ENCODE measurements at regions not wholly inside any gene's neighbourhood (a gene's known extent, or its start where the extent isn't known, plus 50 kb on each side); places are given as distances from the start of the nearest gene placed in this dataset.

DNA sequence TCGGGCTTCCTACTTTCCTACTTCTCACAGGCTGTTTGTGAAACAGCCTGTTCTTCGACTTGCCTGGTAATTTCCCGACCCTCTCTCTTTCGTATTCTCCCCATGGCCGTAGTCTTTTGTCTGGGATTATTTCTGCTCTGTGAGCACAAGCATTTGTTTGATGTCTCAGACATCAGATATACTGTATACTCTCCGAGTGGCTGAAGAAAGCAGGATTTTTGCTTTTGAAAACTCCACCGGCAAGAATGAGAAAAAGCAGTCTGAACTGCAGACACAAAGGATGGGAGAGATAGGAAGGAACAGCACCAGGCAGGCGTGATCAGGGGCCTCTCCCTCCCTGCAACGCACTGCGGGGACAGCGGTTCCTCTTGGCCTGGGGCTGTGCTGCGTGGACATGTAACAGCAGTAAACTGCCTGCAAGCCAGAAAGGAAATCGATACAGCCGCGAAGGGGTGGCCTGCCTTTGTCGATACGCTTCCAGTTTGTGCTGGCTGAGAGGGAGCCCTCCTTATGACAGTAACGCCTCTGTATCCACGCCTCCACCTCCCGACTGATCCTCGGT lies 313.9 kb upstream of the TLE4 start:
- no peak for DNase-seq (ENCODE audit: low read depth)

DNA sequence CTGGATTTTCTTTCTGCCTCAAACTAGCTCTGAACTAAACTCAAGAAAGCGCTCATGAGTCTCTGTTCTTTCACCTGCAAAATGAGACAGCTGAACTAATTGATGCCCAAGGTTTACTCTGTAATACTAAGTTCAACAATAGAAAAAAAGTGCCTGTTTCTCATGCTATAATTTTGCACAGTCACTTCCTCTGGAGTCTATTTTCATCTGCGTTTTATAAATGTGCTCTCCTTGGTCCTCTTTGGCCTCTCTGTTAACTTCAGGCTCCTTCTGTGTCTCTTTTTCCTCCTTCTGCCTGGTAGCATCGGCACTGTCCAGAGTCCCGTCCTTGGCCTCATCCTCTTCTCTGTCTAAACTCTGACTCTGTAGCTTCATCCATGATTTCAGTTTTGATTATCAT lies 311.9 kb upstream of the TLE4 start:
- no peak for DNase-seq (ENCODE audit: low read depth)

GRCh38 chr9:79263628-79264027 lies 308.1 kb upstream of the TLE4 start:
- DNase-seq (ENCODE audit: low read depth), result peak; percentile 6

DNA sequence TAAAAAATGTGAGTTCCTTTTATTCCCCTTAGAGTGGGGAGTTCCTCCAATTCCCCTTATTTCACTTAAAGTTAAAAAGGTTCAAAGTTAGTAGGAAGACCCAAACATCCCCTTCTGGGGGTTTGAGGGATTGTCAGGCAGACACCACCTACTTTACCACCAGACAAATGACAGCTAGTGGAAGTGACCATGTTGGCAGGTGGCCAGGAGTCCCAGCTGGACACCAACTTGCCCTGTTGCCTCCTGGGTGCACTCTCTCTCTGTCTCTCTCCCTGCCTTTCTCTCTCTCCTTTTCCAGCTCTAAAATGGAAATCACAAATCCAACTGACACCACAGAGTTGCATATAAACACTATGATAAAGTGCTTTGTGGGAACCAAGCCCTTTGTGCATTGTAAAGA lies 307.7 kb upstream of the TLE4 start:
- DNase-seq (ENCODE audit: low read depth), result no peak

GRCh38 chr9:79264511-79265355 lies 307.0 kb upstream of the TLE4 start:
- DNase-seq (ENCODE audit: low read depth), result no peak

- no peak for DNase-seq (ENCODE audit: low read depth)
Measured at GRCh38 chr9:79266986-79267385, 304.8 kb upstream of the TLE4 start.

- no peak for DNase-seq (ENCODE audit: low read depth)
Measured at GRCh38 chr9:79268806-79269205, 303.0 kb upstream of the TLE4 start.

GRCh38 chr9:79273311-79273710 lies 298.5 kb upstream of the TLE4 start:
- DNase-seq (ENCODE audit: low read depth), result no peak

DNA sequence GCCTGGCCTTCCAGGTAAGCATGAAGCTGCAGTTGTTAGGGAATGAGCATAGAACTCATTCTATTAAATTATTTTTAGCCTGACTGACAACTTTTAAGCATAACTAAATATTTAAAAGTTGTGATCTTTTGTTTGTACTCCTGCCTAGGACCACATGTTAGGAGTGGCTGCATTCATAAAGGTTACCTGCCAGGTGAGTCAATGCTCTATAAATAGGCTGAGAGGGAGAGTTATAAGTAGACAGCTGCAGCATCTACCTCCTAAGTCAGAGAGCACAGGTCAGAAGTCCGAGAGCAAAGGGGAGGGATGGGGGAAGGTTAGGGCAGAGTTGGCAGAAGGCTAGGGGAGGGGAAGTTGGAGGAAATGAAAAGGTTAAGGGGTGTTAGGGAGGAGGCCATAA lies 292.4 kb upstream of the TLE4 start:
- no peak for DNase-seq (ENCODE audit: low read depth)

GRCh38 chr9:79280691-79281090 lies 291.1 kb upstream of the TLE4 start:
- DNase-seq (ENCODE audit: low read depth), result no peak

DNA sequence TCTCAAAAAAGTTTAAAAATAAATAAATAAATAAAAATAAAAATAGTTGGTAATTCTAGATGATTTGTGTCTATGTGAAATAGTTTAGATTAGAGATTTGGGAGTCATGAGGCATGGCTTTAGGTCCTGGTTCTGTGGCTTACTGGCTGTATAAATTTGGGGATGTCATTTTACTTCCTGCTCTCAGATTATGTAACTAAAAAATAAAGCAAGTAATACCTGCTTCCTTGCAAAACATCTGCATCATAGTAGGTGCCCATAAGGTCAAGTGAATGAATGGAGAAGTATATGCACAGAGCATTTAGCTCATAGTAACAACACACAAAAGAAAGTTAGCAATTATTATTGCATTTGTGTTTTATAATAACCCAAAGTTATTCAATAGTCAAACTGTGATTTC lies 287.7 kb upstream of the TLE4 start:
- DNase-seq (ENCODE audit: low read depth), result no peak

GRCh38 chr9:79286992-79287707 lies 284.6 kb upstream of the TLE4 start:
- DNase-seq (ENCODE audit: low read depth), result no peak

GRCh38 chr9:79287708-79288290 lies 284.0 kb upstream of the TLE4 start:
- DNase-seq (ENCODE audit: low read depth), result no peak

- no peak for DNase-seq (ENCODE audit: low read depth)
Measured at GRCh38 chr9:79289856-79290255, 281.9 kb upstream of the TLE4 start.

DNA sequence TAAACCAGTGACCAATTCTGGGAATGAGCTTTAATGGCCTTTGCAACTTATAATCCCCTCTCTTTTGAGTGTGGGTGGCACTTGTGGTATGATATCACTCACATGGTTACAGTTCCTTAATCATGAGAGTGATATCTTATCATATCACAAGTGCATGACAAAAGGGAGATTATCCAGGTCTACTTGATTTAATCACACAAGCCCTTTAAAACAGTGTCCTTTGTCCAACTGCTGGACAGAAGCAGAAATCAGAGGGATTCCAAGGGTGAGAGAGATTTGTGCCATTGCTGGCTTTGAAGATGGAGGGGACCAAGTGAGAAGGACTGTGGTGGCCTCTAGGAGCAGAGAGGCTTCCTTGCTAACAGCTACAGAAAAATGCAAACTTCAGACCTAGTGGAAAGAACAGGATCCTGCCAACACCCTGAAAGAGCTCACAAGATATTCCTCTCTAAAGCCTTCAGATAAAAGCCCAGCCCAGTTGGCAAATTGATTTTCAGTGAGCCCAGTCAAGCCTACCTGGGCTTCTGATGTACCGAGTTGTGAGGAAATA lies 279.0 kb upstream of the TLE4 start:
- DNase-seq (ENCODE audit: low read depth), result no peak

GRCh38 chr9:79300068-79300467 lies 271.7 kb upstream of the TLE4 start:
- DNase-seq (ENCODE audit: low read depth), result no peak

DNA sequence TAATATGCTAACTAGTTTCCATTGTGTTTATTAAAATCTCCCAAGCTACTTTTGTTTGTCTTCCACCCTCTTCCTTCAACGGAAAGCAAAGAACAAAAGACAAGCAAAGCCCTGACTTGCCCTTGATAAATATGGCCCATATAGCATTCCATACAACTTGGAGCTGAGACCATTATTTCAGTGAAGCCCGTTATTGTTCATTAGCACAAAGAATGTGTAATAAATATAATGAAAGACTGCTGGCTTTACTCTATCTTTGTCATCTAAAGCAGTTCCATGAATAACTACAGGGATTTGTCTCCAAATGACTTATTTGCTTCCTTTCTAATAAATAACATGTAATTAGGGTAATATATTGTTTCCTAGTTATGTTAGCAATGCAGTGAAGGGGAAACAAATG lies 270.7 kb upstream of the TLE4 start:
- DNase-seq (ENCODE audit: low read depth), result no peak

- no peak for DNase-seq (ENCODE audit: low read depth)
Measured at GRCh38 chr9:79301551-79302391, 270.0 kb upstream of the TLE4 start.

- DNase-seq (ENCODE audit: low read depth), result no peak
Measured at GRCh38 chr9:79302569-79302968, 269.2 kb upstream of the TLE4 start.

DNA sequence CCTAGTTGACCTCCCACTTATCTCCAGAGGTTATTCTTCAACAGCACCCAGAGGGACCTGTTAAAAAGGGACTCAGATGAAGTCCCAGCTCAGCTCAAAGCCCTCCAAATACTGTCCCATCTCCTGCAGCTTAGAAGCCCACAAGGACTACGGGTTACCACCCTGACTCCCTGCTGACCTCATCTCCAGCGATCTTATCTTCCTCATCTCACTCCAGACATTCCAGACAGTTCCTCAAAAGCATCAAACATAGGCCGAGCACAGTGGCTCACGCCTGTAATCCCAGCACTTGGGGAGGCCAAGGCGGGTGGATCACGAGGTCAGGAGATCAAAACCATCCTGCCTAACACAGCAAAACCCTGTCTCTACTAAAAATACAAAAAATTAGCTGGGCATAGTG lies 263.8 kb upstream of the TLE4 start:
- peak; percentile 9 for DNase-seq (ENCODE audit: low read depth)

DNA sequence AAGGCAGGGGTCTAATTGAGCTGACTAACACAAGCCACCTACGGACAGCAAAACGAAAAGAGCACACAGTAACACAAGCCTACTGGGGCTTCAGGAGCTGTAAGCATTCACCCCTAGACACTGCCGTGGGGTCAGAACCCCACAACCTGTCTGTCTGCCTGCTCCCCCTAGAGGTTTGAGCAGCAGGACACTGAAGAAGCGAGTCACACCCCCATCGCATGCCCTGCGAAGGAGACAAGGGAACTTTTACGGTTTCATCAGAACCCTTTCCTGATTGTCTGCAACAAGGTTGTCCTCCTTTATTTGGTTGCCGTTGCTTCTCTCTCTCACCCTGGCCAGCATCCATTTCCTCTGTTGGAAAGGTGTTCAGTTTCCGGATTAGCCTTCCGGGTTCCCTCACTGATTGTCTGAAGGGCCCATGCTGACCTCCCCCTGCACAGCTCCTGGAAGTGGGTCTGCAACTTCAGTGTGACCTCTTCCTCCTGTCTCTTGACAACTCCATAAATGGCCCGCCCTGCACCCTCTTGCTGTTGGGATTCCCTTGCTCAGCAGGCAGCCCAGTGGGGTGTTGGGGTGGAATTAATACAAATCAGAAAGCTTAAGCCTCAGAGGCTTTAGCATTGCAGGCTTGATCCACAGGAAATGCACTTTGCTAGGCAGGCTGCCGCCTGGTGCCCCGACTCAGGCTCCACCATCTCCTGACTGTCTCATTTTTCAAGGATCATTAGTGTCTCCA lies 258.9 kb upstream of the TLE4 start:
- no peak for DNase-seq (ENCODE audit: low read depth)

Measured in amniotic epithelial cell (primary cell).